ENCODE measurements at regions not wholly inside any gene's neighbourhood (a gene's known extent, or its start where the extent isn't known, plus 50 kb on each side); places are given as distances from the start of the nearest gene placed in this dataset.

GRCh38 chr15:93900476-93901400, 330.6 kb upstream of the MCTP2 start:
- DNase-seq, result no peak
- Histone ChIP-seq H3K9ac (ENCODE audit: low read length) (no peak overlapping the region), H4K20me1 (ENCODE audit: insufficient read depth, low read depth, low read length) (no peaks in the 10 kb centered on the region), H3K4me1 (ENCODE audit: low read length) (no peaks in the 10 kb centered on the region), H3K9me2 (replicated peaks; ENCODE audit: insufficient read depth, low read length) (no peaks in the 10 kb centered on the region), H3K79me2 (ENCODE audit: low read length) (no peaks in the 10 kb centered on the region), H3K27me3 (ENCODE audit: low read length) (no peaks in the 10 kb centered on the region), H3K36me3 (ENCODE audit: insufficient read depth, low read length) (no peaks in the 10 kb centered on the region), H3K9me3 (ENCODE audit: low read length) (no peaks in the 10 kb centered on the region), H3K4me2 (ENCODE audit: low read depth, low read length, poor library complexity, severe bottlenecking) (no peak overlapping the region), H3K27ac (ENCODE audit: low read length) (no peak overlapping the region), H2AFZ (ENCODE audit: low read length) (no peak overlapping the region), H3K4me3 (ENCODE audit: low read length) (no peak overlapping the region)

GRCh38 chr15:93899817-93900216, 331.5 kb upstream of the MCTP2 start:
- Histone ChIP-seq H3K4me1 (ENCODE audit: low read length) (no peaks in the 10 kb centered on the region), H3K27me3 (ENCODE audit: low read length) (no peaks in the 10 kb centered on the region), H3K9me2 (replicated peaks; ENCODE audit: insufficient read depth, low read length) (no peaks in the 10 kb centered on the region), H2AFZ (ENCODE audit: low read length) (no peak overlapping the region), H3K4me3 (ENCODE audit: low read length) (no peak overlapping the region), H3K9me3 (ENCODE audit: low read length) (no peaks in the 10 kb centered on the region), H3K27ac (ENCODE audit: low read length) (no peak overlapping the region), H3K36me3 (ENCODE audit: insufficient read depth, low read length) (no peaks in the 10 kb centered on the region), H3K4me2 (ENCODE audit: low read depth, low read length, poor library complexity, severe bottlenecking) (no peak overlapping the region), H4K20me1 (ENCODE audit: insufficient read depth, low read depth, low read length) (no peaks in the 10 kb centered on the region), H3K9ac (ENCODE audit: low read length) (no peak overlapping the region), H3K79me2 (ENCODE audit: low read length) (no peaks in the 10 kb centered on the region)
- DNase-seq, result no peak

- no peak overlapping the region for H2AFZ ChIP-seq (ENCODE audit: low read length)
- no peaks in the 10 kb centered on the region for H3K27me3 ChIP-seq (ENCODE audit: low read length)
- H3K79me2 ChIP-seq (ENCODE audit: low read length), result no peaks in the 10 kb centered on the region
- no peaks in the 10 kb centered on the region for H3K9me3 ChIP-seq (ENCODE audit: low read length)
- no peaks in the 10 kb centered on the region for H4K20me1 ChIP-seq (ENCODE audit: insufficient read depth, low read depth, low read length)
- H3K9ac ChIP-seq (ENCODE audit: low read length), result no peak overlapping the region
- H3K36me3 ChIP-seq (ENCODE audit: insufficient read depth, low read length), result no peaks in the 10 kb centered on the region
- no peak for DNase-seq
- H3K4me2 ChIP-seq (ENCODE audit: low read depth, low read length, poor library complexity, severe bottlenecking), result no peak overlapping the region
- H3K4me1 ChIP-seq (ENCODE audit: low read length), result no peaks in the 10 kb centered on the region
- H3K4me3 ChIP-seq (ENCODE audit: low read length), result no peak overlapping the region
- H3K27ac ChIP-seq (ENCODE audit: low read length), result no peak overlapping the region
- no peaks in the 10 kb centered on the region for H3K9me2 ChIP-seq (replicated peaks; ENCODE audit: insufficient read depth, low read length)
Measured at GRCh38 chr15:93897377-93897776, 334.0 kb upstream of the MCTP2 start.

GRCh38 chr15:93895976-93896770, 335.2 kb upstream of the MCTP2 start:
- H4K20me1 ChIP-seq (ENCODE audit: insufficient read depth, low read depth, low read length), result no peaks in the 10 kb centered on the region
- no peak overlapping the region for H3K27ac ChIP-seq (ENCODE audit: low read length)
- H3K4me2 ChIP-seq (ENCODE audit: low read depth, low read length, poor library complexity, severe bottlenecking), result no peak overlapping the region
- DNase-seq, result no peak
- H3K36me3 ChIP-seq (ENCODE audit: insufficient read depth, low read length), result no peaks in the 10 kb centered on the region
- no peaks in the 10 kb centered on the region for H3K9me3 ChIP-seq (ENCODE audit: low read length)
- no peaks in the 10 kb centered on the region for H3K4me1 ChIP-seq (ENCODE audit: low read length)
- no peaks in the 10 kb centered on the region for H3K79me2 ChIP-seq (ENCODE audit: low read length)
- no peak overlapping the region for H2AFZ ChIP-seq (ENCODE audit: low read length)
- no peaks in the 10 kb centered on the region for H3K27me3 ChIP-seq (ENCODE audit: low read length)
- no peaks in the 10 kb centered on the region for H3K9me2 ChIP-seq (replicated peaks; ENCODE audit: insufficient read depth, low read length)
- no peak overlapping the region for H3K4me3 ChIP-seq (ENCODE audit: low read length)
- H3K9ac ChIP-seq (ENCODE audit: low read length), result no peak overlapping the region

- Histone ChIP-seq H3K27ac (ENCODE audit: low read length) (no peak overlapping the region), H3K9me3 (ENCODE audit: low read length) (no peaks in the 10 kb centered on the region), H3K4me3 (ENCODE audit: low read length) (no peak overlapping the region), H4K20me1 (ENCODE audit: insufficient read depth, low read depth, low read length) (no peaks in the 10 kb centered on the region), H3K36me3 (ENCODE audit: insufficient read depth, low read length) (no peaks in the 10 kb centered on the region), H3K27me3 (ENCODE audit: low read length) (no peaks in the 10 kb centered on the region), H3K4me1 (ENCODE audit: low read length) (no peaks in the 10 kb centered on the region), H3K9ac (ENCODE audit: low read length) (no peak overlapping the region), H2AFZ (ENCODE audit: low read length) (no peak overlapping the region), H3K4me2 (ENCODE audit: low read depth, low read length, poor library complexity, severe bottlenecking) (no peak overlapping the region), H3K79me2 (ENCODE audit: low read length) (no peaks in the 10 kb centered on the region), H3K9me2 (replicated peaks; ENCODE audit: insufficient read depth, low read length) (no peaks in the 10 kb centered on the region)
- DNase-seq, result no peak
Measured at GRCh38 chr15:93894438-93895036, 336.8 kb upstream of the MCTP2 start.

- no peaks in the 10 kb centered on the region; the same call in 1 of the 2 replicates for H3K4me1 ChIP-seq (ENCODE audit: low read length)
Measured at GRCh38 chr15:93887151-93887550, 344.2 kb upstream of the MCTP2 start.

GRCh38 chr15:93882779-93883178, 348.6 kb upstream of the MCTP2 start:
- Histone ChIP-seq H3K36me3 (ENCODE audit: insufficient read depth, low read length) (no peaks in the 10 kb centered on the region), H3K9ac (ENCODE audit: low read length) (no peak overlapping the region), H2AFZ (ENCODE audit: low read length) (no peak overlapping the region), H3K9me3 (ENCODE audit: low read length) (no peaks in the 10 kb centered on the region), H4K20me1 (ENCODE audit: insufficient read depth, low read depth, low read length) (no peaks in the 10 kb centered on the region), H3K4me2 (ENCODE audit: low read depth, low read length, poor library complexity, severe bottlenecking) (no peak overlapping the region), H3K9me2 (replicated peaks; ENCODE audit: insufficient read depth, low read length) (no peaks in the 10 kb centered on the region), H3K4me3 (ENCODE audit: low read length) (no peak overlapping the region), H3K27ac (ENCODE audit: low read length) (no peak overlapping the region), H3K79me2 (ENCODE audit: low read length) (no peaks in the 10 kb centered on the region), H3K27me3 (ENCODE audit: low read length) (no peaks in the 10 kb centered on the region), H3K4me1 (ENCODE audit: low read length) (no peaks in the 10 kb centered on the region; the same call in 1 of the 2 replicates)
- no peak for DNase-seq

More at GRCh38 chr15:93887151-93887550, 344.2 kb upstream of the MCTP2 start:
- H2AFZ ChIP-seq (ENCODE audit: low read length), result no peak overlapping the region
- H3K9me2 ChIP-seq (replicated peaks; ENCODE audit: insufficient read depth, low read length), result no peaks in the 10 kb centered on the region
- H3K4me3 ChIP-seq (ENCODE audit: low read length), result no peak overlapping the region
- no peak for DNase-seq
- no peaks in the 10 kb centered on the region for H3K9me3 ChIP-seq (ENCODE audit: low read length)
- H3K36me3 ChIP-seq (ENCODE audit: insufficient read depth, low read length), result no peaks in the 10 kb centered on the region
- no peaks in the 10 kb centered on the region for H3K79me2 ChIP-seq (ENCODE audit: low read length)
- H4K20me1 ChIP-seq (ENCODE audit: insufficient read depth, low read depth, low read length), result no peaks in the 10 kb centered on the region
- H3K4me2 ChIP-seq (ENCODE audit: low read depth, low read length, poor library complexity, severe bottlenecking), result no peak overlapping the region
- H3K27ac ChIP-seq (ENCODE audit: low read length), result no peak overlapping the region
- no peak overlapping the region for H3K9ac ChIP-seq (ENCODE audit: low read length)
- H3K27me3 ChIP-seq (ENCODE audit: low read length), result no peaks in the 10 kb centered on the region

GRCh38 chr15:93882141-93882540, 349.2 kb upstream of the MCTP2 start:
- no peak for DNase-seq
- no peaks in the 10 kb centered on the region for H4K20me1 ChIP-seq (ENCODE audit: insufficient read depth, low read depth, low read length)

More at GRCh38 chr15:93882141-93882540, 349.2 kb upstream of the MCTP2 start:
- no peaks in the 10 kb centered on the region for H3K9me3 ChIP-seq (ENCODE audit: low read length)
- H3K36me3 ChIP-seq (ENCODE audit: insufficient read depth, low read length), result no peaks in the 10 kb centered on the region
- no peak overlapping the region for H3K27ac ChIP-seq (ENCODE audit: low read length)
- no peaks in the 10 kb centered on the region; the same call in 1 of the 2 replicates for H3K4me1 ChIP-seq (ENCODE audit: low read length)
- H3K27me3 ChIP-seq (ENCODE audit: low read length), result no peaks in the 10 kb centered on the region
- H3K4me3 ChIP-seq (ENCODE audit: low read length), result no peak overlapping the region
- H3K79me2 ChIP-seq (ENCODE audit: low read length), result no peaks in the 10 kb centered on the region
- no peaks in the 10 kb centered on the region for H3K9me2 ChIP-seq (replicated peaks; ENCODE audit: insufficient read depth, low read length)
- H3K9ac ChIP-seq (ENCODE audit: low read length), result no peak overlapping the region
- H3K4me2 ChIP-seq (ENCODE audit: low read depth, low read length, poor library complexity, severe bottlenecking), result no peak overlapping the region
- H2AFZ ChIP-seq (ENCODE audit: low read length), result no peak overlapping the region

All from Karpas-422 (cell line).